Amniotic epithelial cell (primary cell): ENCODE measurements at regions not wholly inside any gene's neighbourhood (a gene's known extent, or its start where the extent isn't known, plus 50 kb on each side); places are given as distances from the start of the nearest gene placed in this dataset.

ENCODE experiments used
- DNase-seq: peaks from one replicate; pipeline ENCODE4 v3.0.0-alpha.2; 2010; ENCODE audit warnings: low read depth

DNA sequence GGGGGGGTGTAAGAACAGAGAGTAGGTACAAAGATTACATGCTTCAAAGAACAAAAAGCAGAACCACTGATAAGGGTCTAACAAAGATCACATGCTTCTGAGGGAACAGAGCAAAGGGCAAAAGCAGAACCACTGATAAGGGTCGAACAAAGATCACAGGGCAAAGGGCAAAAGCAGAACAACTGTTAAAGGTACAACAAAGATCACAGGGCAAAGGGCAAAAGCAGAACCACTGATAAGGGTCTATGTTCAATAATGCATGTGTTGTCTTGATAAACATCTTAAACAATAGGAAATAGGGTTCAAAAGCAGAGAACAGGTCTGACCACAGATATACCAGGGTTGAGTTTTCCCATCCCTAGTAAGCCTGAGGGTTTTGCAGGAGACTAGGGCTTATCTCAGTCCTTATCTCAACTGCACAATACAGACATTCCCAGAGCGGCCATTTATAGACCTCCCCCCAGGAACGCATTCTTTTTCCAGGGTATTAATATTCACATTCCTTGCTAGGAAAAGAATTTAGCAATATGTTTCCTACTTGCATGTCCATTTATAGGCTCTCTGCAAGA lies 81.9 kb upstream of the PGR start:
- DNase-seq = no peak

DNA sequence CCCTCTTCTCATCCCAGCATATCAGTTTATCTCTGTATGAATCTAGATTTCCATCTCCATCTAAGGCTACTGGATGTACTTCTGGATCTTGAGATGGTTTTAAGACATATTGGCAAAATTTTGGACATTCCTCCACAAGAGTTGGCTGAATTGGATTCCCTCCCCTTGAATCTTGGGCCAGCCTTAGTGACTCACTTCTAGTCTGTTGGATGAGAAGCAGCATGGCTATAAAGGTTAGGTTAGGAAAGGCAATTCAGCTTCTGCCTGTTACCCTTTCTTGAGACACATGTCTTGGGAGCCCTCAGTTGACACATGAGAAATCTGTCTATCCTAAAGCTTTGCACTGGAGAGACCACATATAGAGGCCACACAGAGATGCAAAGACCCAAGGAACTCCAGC lies 73.0 kb upstream of the PGR start:
- DNase-seq = no peak

DNA sequence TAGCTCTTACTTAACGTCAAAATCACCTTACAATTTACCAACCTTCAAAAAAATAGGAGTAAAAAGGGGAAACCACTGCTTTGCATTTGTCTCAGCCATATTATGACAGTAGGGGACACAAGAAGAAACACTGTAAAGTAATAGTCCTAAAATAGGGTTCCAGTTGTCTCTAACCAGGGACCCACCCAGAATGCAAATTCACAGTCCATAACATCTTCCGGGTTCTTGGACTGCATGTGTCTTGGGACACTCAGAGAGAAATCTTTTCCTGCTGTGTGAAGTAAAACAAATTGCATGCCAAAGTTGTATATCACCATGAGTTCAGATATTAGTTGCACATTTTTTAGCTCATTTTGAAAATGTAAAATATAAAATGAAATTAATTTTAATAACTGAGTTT lies 69.8 kb upstream of the PGR start:
- DNase-seq = no peak

GRCh38 chr11:101195294-101195693 lies 65.7 kb upstream of the PGR start:
- no peak for DNase-seq

- DNase-seq = no peak
Measured at GRCh38 chr11:101188801-101189200, 59.2 kb upstream of the PGR start.

DNA sequence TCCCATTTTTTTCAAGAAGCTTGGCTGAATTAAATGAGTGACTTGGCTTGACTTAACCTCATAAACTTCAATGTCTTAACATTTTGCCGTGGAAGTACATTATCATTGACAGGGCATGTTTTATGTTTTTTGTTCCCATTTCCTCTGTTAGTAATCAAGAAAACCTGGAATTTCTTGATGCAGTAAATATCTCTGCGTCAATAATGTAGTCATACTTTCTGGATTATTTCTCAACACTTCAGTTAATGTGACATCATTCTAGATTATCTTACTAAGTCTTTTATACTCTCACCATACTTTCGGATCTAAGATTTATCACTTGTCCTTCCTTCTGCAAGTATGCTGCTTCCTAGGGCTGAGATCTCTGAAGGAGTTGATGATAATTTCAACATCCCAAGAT lies 58.6 kb upstream of the PGR start:
- DNase-seq = no peak

DNA sequence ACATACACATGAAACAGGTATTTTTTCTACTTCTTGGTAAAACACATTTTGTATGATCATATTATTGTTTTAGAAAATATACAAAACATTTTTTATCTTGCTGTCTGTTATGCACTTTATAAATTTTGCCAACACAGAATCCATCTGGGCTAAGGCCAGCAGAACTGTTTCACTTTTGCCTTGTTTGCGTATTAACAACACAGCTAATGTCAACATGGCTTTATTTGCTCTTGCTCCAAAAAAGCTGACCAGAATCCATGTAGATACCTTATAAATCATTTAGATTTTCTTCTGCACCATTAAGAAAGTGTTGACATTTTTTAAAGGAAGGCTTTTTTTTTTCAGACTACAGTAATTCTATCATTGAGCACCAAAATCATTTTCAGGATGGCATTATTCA lies 58.1 kb upstream of the PGR start:
- no peak for DNase-seq

GRCh38 chr11:101185985-101186384 lies 56.4 kb upstream of the PGR start:
- DNase-seq = no peak

DNA sequence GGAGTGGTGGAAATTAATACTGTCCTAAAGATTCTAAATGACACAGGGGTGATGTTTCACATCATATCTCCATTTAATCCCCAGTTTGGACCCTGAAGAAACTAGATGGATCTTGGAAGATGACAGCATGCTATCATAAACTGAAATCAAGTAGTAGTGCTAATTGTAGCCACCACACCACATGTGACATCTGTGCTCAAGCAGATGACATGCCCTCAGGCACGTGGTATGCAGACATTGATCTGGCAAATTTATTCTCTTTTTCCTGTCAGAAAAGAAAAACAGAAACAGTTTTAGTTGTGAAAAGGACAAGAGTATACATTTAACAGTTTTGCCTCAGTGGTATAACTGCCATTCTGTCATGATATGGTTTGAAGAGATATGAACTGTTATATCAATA lies 52.9 kb upstream of the PGR start:
- no peak for DNase-seq

- no peak for DNase-seq
Measured at GRCh38 chr11:101180481-101180880, 50.9 kb upstream of the PGR start.
